ENCODE measurements at regions not wholly inside any gene's neighbourhood (a gene's known extent, or its start where the extent isn't known, plus 50 kb on each side); places are given as distances from the start of the nearest gene placed in this dataset.
A peak's percentile ranks its signal among the peaks of the same experiment; 100 is the strongest.

DNA sequence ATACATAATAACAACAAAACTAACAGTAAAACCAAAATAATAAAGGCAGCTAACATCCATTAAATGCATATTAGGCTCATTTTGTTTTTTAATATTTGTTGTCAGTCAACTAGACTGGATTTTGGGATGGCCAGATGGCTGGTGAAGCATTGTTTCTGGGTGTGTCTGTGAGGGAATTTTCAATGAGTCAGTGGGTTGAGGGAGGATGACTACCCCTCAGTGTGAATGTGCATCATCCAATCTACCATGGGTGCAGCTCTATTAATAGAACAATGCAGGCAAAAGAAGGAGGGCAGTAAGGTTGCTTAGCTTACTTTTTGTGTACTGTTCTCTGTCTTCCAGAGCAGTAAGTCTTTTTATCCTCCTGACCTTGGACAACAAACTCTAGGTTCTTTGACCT, 484.2 kb upstream of the HS3ST1 start:
- Histone ChIP-seq H3F3A (replicated peaks; ENCODE audit: low read depth) (no peaks in the 10 kb centered on the region), H3K9me2 (ENCODE audit: insufficient read depth) (peaks cover 9% of the 10 kb centered on the region; the same call in 1 of the 2 replicates), H3K4me2 (no peak overlapping the region), H4K20me1 (replicated peaks; ENCODE audit: insufficient read depth) (no peaks in the 10 kb centered on the region), H2AFZ (no peak overlapping the region), H3K36me3 (ENCODE audit: insufficient read depth) (no peaks in the 10 kb centered on the region), H3K79me2 (replicated peaks; ENCODE audit: insufficient read depth) (no peaks in the 10 kb centered on the region), H3K4me3 (no peak overlapping the region), H3K4me1 (ENCODE audit: insufficient read depth) (peaks cover 12% of the 10 kb centered on the region), H3K27me3 (ENCODE audit: insufficient read depth) (no peaks in the 10 kb centered on the region), H3K27ac (ENCODE audit: low read depth) (no peak overlapping the region)
- peaks cover 22% of the 10 kb centered on the region for H3K4me1 Mint-ChIP-seq
- H3K4me3 Mint-ChIP-seq = no peak overlapping the region
- TF ChIP-seq EZH2 (IDR thresholded peaks at IDR 0.05; ENCODE audit: low read depth, unreplicated experiment) = no peak
- TF ChIP-seq CREB1 (CRISPR knock-in tag; IDR thresholded peaks at IDR 0.05; ENCODE audit: low read depth) = no peak
- no peak for TF ChIP-seq POLR2AphosphoS5 (IDR thresholded peaks at IDR 0.05; ENCODE audit: low read depth)
- TF ChIP-seq, protein P1, sequence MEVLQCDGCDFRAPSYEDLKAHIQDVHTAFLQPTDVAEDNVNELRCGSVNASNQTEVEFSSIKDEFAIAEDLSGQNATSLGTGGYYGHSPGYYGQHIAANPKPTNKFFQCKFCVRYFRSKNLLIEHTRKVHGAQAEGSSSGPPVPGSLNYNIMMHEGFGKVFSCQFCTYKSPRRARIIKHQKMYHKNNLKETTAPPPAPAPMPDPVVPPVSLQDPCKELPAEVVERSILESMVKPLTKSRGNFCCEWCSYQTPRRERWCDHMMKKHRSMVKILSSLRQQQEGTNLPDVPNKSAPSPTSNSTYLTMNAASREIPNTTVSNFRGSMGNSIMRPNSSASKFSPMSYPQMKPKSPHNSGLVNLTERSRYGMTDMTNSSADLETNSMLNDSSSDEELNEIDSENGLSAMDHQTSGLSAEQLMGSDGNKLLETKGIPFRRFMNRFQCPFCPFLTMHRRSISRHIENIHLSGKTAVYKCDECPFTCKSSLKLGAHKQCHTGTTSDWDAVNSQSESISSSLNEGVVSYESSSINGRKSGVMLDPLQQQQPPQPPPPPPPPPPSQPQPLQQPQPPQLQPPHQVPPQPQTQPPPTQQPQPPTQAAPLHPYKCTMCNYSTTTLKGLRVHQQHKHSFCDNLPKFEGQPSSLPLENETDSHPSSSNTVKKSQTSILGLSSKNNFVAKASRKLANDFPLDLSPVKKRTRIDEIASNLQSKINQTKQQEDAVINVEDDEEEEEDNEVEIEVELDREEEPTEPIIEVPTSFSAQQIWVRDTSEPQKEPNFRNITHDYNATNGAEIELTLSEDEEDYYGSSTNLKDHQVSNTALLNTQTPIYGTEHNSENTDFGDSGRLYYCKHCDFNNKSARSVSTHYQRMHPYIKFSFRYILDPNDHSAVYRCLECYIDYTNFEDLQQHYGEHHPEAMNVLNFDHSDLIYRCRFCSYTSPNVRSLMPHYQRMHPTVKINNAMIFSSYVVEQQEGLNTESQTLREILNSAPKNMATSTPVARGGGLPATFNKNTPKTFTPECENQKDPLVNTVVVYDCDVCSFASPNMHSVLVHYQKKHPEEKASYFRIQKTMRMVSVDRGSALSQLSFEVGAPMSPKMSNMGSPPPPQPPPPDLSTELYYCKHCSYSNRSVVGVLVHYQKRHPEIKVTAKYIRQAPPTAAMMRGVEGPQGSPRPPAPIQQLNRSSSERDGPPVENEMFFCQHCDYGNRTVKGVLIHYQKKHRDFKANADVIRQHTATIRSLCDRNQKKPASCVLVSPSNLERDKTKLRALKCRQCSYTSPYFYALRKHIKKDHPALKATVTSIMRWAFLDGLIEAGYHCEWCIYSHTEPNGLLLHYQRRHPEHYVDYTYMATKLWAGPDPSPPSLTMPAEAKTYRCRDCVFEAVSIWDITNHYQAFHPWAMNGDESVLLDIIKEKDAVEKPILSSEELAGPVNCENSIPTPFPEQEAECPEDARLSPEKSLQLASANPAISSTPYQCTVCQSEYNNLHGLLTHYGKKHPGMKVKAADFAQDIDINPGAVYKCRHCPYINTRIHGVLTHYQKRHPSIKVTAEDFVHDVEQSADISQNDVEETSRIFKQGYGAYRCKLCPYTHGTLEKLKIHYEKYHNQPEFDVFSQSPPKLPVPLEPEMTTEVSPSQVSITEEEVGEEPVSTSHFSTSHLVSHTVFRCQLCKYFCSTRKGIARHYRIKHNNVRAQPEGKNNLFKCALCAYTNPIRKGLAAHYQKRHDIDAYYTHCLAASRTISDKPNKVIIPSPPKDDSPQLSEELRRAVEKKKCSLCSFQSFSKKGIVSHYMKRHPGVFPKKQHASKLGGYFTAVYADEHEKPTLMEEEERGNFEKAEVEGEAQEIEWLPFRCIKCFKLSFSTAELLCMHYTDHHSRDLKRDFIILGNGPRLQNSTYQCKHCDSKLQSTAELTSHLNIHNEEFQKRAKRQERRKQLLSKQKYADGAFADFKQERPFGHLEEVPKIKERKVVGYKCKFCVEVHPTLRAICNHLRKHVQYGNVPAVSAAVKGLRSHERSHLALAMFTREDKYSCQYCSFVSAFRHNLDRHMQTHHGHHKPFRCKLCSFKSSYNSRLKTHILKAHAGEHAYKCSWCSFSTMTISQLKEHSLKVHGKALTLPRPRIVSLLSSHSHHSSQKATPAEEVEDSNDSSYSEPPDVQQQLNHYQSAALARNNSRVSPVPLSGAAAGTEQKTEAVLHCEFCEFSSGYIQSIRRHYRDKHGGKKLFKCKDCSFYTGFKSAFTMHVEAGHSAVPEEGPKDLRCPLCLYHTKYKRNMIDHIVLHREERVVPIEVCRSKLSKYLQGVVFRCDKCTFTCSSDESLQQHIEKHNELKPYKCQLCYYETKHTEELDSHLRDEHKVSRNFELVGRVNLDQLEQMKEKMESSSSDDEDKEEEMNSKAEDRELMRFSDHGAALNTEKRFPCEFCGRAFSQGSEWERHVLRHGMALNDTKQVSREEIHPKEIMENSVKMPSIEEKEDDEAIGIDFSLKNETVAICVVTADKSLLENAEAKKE (CRISPR knock-in tag; IDR thresholded peaks at IDR 0.05) = no peak
- TF ChIP-seq JUNB (IDR thresholded peaks at IDR 0.05; ENCODE audit: unreplicated experiment) = no peak
- no peak for TF ChIP-seq ZNF114 (CRISPR knock-in tag; IDR thresholded peaks at IDR 0.05)
- TF ChIP-seq NANOG (IDR thresholded peaks at IDR 0.05; ENCODE audit: borderline replicate concordance) = no peak
- no peak for TF ChIP-seq EZH2phosphoT487 (IDR thresholded peaks at IDR 0.05; ENCODE audit: unreplicated experiment)
- TF ChIP-seq, protein P2, sequence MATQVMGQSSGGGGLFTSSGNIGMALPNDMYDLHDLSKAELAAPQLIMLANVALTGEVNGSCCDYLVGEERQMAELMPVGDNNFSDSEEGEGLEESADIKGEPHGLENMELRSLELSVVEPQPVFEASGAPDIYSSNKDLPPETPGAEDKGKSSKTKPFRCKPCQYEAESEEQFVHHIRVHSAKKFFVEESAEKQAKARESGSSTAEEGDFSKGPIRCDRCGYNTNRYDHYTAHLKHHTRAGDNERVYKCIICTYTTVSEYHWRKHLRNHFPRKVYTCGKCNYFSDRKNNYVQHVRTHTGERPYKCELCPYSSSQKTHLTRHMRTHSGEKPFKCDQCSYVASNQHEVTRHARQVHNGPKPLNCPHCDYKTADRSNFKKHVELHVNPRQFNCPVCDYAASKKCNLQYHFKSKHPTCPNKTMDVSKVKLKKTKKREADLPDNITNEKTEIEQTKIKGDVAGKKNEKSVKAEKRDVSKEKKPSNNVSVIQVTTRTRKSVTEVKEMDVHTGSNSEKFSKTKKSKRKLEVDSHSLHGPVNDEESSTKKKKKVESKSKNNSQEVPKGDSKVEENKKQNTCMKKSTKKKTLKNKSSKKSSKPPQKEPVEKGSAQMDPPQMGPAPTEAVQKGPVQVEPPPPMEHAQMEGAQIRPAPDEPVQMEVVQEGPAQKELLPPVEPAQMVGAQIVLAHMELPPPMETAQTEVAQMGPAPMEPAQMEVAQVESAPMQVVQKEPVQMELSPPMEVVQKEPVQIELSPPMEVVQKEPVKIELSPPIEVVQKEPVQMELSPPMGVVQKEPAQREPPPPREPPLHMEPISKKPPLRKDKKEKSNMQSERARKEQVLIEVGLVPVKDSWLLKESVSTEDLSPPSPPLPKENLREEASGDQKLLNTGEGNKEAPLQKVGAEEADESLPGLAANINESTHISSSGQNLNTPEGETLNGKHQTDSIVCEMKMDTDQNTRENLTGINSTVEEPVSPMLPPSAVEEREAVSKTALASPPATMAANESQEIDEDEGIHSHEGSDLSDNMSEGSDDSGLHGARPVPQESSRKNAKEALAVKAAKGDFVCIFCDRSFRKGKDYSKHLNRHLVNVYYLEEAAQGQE (IDR thresholded peaks at IDR 0.05; ENCODE audit: unreplicated experiment) = no peak
- TF ChIP-seq, protein P3, sequence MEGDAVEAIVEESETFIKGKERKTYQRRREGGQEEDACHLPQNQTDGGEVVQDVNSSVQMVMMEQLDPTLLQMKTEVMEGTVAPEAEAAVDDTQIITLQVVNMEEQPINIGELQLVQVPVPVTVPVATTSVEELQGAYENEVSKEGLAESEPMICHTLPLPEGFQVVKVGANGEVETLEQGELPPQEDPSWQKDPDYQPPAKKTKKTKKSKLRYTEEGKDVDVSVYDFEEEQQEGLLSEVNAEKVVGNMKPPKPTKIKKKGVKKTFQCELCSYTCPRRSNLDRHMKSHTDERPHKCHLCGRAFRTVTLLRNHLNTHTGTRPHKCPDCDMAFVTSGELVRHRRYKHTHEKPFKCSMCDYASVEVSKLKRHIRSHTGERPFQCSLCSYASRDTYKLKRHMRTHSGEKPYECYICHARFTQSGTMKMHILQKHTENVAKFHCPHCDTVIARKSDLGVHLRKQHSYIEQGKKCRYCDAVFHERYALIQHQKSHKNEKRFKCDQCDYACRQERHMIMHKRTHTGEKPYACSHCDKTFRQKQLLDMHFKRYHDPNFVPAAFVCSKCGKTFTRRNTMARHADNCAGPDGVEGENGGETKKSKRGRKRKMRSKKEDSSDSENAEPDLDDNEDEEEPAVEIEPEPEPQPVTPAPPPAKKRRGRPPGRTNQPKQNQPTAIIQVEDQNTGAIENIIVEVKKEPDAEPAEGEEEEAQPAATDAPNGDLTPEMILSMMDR (conservative IDR thresholded peaks at IDR 0.05; ENCODE audit: low read depth in 2 of 2) = no peak
- DNase-seq (ENCODE audit: low spot score) (no peak), ATAC-seq (no peak)
- peaks cover 3% of the 10 kb centered on the region; the same call in 1 of the 3 replicates for H3K9me3 Mint-ChIP-seq
- peak overlapping the region; percentile 23; the same call in 1 of the 2 replicates for H3K27ac Mint-ChIP-seq
- H3K27me3 Mint-ChIP-seq (ENCODE audit: insufficient read depth, low read depth, poor library complexity) = no peaks in the 10 kb centered on the region
- peaks cover 15% of the 10 kb centered on the region for H3K36me3 Mint-ChIP-seq (ENCODE audit: low read depth)
